Central memory CD8-positive, alpha-beta T cell (primary cell): ENCODE measurements at regions not wholly inside any gene's neighbourhood (a gene's known extent, or its start where the extent isn't known, plus 50 kb on each side); places are given as distances from the start of the nearest gene placed in this dataset.

ENCODE experiments used
- ATAC-seq: fragments of 150-1000 bp; cut with Tn5 transposase; replicated peaks from 2 replicates; pipeline ENCODE4 v1.10.0; 2022; ENCODE audit warnings: mild to moderate bottlenecking, moderate FRiP score, moderate number of reproducible peaks; ENCODE audit not compliant: poor library complexity, severe bottlenecking; ENCODE audit errors: extremely low read depth
- DNase-seq, 2 donors: peaks; one replicate each; pipeline ENCODE4 v3.0.0; 2021; ENCODE audit warnings: low spot score in 2 of 2
- H3K27ac Mint-ChIP-seq: one replicate; pipeline ENCODE4 v1.8.0; 2022; ENCODE audit warnings: low read depth, mild to moderate bottlenecking, moderate library complexity, mixed read lengths
- H3K27me3 Mint-ChIP-seq: one replicate; pipeline ENCODE4 v1.8.0; 2022; ENCODE audit warnings: mixed read lengths
- H3K36me3 Mint-ChIP-seq: one replicate; pipeline ENCODE4 v1.8.0; 2022; ENCODE audit warnings: mild to moderate bottlenecking, moderate library complexity, mixed read lengths; ENCODE audit not compliant: insufficient read depth
- H3K4me1 Mint-ChIP-seq: one replicate; pipeline ENCODE4 v1.8.0; 2022; ENCODE audit warnings: mixed read lengths
- H3K4me3 Mint-ChIP-seq: one replicate; pipeline ENCODE4 v1.8.0; 2022; ENCODE audit warnings: mild to moderate bottlenecking, moderate library complexity, mixed read lengths
- H3K9me3 Mint-ChIP-seq: one replicate; pipeline ENCODE4 v1.8.0; 2022; ENCODE audit warnings: mixed read lengths

- peaks cover 5% of the 10 kb centered on the region for H3K4me1 Mint-ChIP-seq
- DNase-seq = no peak
- no peak overlapping the region for H3K4me3 Mint-ChIP-seq
- ATAC-seq = no peak
- no peaks in the 10 kb centered on the region for H3K9me3 Mint-ChIP-seq
- peaks cover 20% of the 10 kb centered on the region for H3K27me3 Mint-ChIP-seq
- no peaks in the 10 kb centered on the region for H3K36me3 Mint-ChIP-seq
- no peak overlapping the region for H3K27ac Mint-ChIP-seq
Observed at GRCh38 chr9:129351642-129352145, 173.6 kb upstream of the IER5L start.

- H3K4me1 Mint-ChIP-seq = peaks cover 5% of the 10 kb centered on the region
- no peaks in the 10 kb centered on the region for H3K9me3 Mint-ChIP-seq
- H3K36me3 Mint-ChIP-seq = no peaks in the 10 kb centered on the region
- DNase-seq (no peak), ATAC-seq (no peak)
- no peak overlapping the region for H3K4me3 Mint-ChIP-seq
- no peak overlapping the region for H3K27ac Mint-ChIP-seq
- H3K27me3 Mint-ChIP-seq = peaks cover 20% of the 10 kb centered on the region
Observed at GRCh38 chr9:129351058-129351641, 173.1 kb upstream of the IER5L start.

- Mint-ChIP-seq H3K27me3 (peaks cover 20% of the 10 kb centered on the region), H3K4me3 (no peak overlapping the region), H3K27ac (no peak overlapping the region), H3K4me1 (peaks cover 5% of the 10 kb centered on the region), H3K9me3 (no peaks in the 10 kb centered on the region), H3K36me3 (no peaks in the 10 kb centered on the region)
- DNase-seq (no peak), ATAC-seq (no peak)
Observed at GRCh38 chr9:129350143-129350935, 172.3 kb upstream of the IER5L start.

DNA sequence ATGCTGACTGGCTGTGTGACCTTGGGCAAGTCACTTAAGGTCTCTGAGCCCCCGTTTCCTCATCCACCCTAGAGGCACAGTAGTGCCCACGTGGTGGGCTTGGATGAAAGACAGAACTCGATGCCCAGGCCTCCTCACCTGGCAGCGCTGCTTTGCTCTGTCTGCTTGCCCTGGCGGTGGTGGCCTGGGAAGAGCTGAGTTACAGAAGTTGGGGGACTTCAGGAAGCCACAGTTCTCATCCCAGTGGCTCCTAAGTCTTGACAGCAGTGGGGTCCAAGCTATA, 171.5 kb upstream of the IER5L start:
- Mint-ChIP-seq H3K27ac (no peak overlapping the region), H3K4me3 (no peak overlapping the region), H3K27me3 (peaks cover 20% of the 10 kb centered on the region), H3K9me3 (no peaks in the 10 kb centered on the region), H3K4me1 (peaks cover 5% of the 10 kb centered on the region), H3K36me3 (no peaks in the 10 kb centered on the region)
- DNase-seq (no peak), ATAC-seq (no peak)

GRCh38 chr9:129348890-129349664, 171.0 kb upstream of the IER5L start:
- Mint-ChIP-seq H3K27ac (no peak overlapping the region), H3K9me3 (no peaks in the 10 kb centered on the region), H3K27me3 (peaks cover 20% of the 10 kb centered on the region), H3K4me1 (peaks cover 5% of the 10 kb centered on the region), H3K4me3 (no peak overlapping the region), H3K36me3 (no peaks in the 10 kb centered on the region)
- DNase-seq = no peak
- ATAC-seq = no peak

- Mint-ChIP-seq H3K9me3 (no peaks in the 10 kb centered on the region), H3K27me3 (peaks cover 20% of the 10 kb centered on the region), H3K4me3 (no peak overlapping the region), H3K27ac (no peak overlapping the region), H3K36me3 (no peaks in the 10 kb centered on the region), H3K4me1 (peaks cover 5% of the 10 kb centered on the region)
- ATAC-seq (no peak), DNase-seq (no peak)
Observed at GRCh38 chr9:129347316-129348120, 169.5 kb upstream of the IER5L start.

DNA sequence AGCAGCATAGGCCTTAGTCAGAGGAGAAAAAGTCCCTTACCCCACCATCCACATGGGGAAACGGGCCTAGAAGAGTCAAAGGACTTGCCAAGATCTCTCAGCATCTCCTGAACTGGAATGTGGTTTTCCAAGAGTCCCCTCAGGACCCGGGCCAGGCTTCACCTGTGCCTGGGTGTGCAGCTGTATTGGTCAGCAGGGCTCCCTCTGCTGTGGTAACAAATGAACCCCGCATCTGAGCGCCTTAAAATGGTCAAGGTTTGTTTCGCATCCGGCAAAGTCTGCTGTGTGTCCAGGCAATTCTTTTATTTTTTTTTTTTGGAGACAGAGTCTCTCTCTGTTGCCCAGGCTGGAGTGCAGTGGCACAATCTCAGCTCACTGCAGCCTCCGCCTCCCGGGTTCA, 168.0 kb upstream of the IER5L start:
- peaks cover 9% of the 10 kb centered on the region for H3K27me3 Mint-ChIP-seq
- H3K4me1 Mint-ChIP-seq = no peaks in the 10 kb centered on the region
- H3K27ac Mint-ChIP-seq = no peak overlapping the region
- ATAC-seq (no peak), DNase-seq (no peak)
- no peak overlapping the region for H3K4me3 Mint-ChIP-seq
- H3K9me3 Mint-ChIP-seq = no peaks in the 10 kb centered on the region
- no peaks in the 10 kb centered on the region for H3K36me3 Mint-ChIP-seq

GRCh38 chr9:129344641-129345495, 166.8 kb upstream of the IER5L start:
- Mint-ChIP-seq H3K4me1 (no peaks in the 10 kb centered on the region), H3K4me3 (no peak overlapping the region), H3K27me3 (peaks cover 5% of the 10 kb centered on the region), H3K27ac (no peak overlapping the region), H3K9me3 (no peaks in the 10 kb centered on the region), H3K36me3 (no peaks in the 10 kb centered on the region)
- ATAC-seq = no peak
- no peak for DNase-seq

DNA sequence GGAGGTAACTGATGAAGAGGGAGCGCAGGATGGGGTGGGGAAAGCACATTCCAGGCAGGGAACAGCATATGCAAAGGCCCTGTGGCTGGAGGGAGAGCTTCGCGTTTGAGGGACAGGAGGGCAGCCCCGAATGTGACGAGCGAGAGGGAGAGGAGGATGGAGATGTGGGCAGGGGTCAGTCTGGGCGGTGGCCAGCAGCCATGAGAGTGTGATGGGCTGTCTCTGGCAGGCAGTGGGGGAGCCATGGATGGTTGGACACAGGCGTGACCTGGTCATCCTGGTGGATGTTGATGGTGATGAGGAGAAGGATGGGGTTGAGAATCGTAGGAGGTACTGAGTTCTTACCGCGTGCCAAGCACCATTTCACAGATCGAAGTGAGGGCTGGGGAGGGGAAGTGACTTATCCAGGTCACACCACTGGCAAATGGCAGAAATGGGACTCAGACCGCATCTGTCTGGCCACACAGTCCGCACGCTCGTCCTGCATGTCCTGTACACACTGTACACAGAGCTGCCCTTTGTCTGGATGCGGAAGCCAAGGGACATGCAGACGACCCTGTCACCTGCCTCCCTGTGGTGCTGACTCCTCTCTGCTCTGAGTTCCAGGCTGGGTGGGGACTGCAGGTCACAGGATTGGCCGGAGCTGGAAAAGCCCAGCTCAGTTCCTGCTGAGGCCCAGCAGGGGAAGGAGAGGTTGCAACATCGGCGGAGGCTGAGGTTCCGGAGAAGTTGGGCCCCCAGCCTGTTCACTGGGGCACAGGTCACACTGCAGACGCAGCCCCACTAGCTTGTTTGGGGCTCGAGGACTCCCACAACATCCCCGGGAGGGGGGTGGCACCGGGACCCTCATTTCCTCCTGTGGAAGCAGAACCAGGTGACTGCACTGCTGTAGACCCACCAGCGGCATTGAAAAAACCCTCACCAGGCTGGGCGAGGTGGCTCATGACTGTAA, 165.6 kb upstream of the IER5L start:
- Mint-ChIP-seq H3K27ac (no peak overlapping the region), H3K27me3 (no peaks in the 10 kb centered on the region), H3K4me3 (no peak overlapping the region), H3K36me3 (no peaks in the 10 kb centered on the region), H3K4me1 (no peaks in the 10 kb centered on the region), H3K9me3 (no peaks in the 10 kb centered on the region)
- ATAC-seq = no peak
- no peak for DNase-seq

- Mint-ChIP-seq H3K9me3 (no peaks in the 10 kb centered on the region), H3K36me3 (no peaks in the 10 kb centered on the region), H3K4me1 (no peaks in the 10 kb centered on the region), H3K27me3 (no peaks in the 10 kb centered on the region), H3K27ac (no peak overlapping the region), H3K4me3 (no peak overlapping the region)
- ATAC-seq = no peak
- no peak for DNase-seq
Observed at GRCh38 chr9:129342591-129343423, 164.7 kb upstream of the IER5L start.
